D721Med (cell line): ENCODE measurements at regions not wholly inside any gene's neighbourhood (a gene's known extent, or its start where the extent isn't known, plus 50 kb on each side); places are given as distances from the start of the nearest gene placed in this dataset.
"Not testable (repeated sequence)": the region's sequence is repeated elsewhere in the genome, so short reads cannot be mapped to it uniquely, and the experiment has no call there.

Source experiments
- DNase-seq: peaks from one replicate; pipeline ENCODE4 v3.0.0; 2011; ENCODE audit warnings: low spot score; ENCODE audit not compliant: insufficient read length
- FAIRE-seq: peaks from 2 replicates; lab custom pipeline; 2011; peaks lifted over from hg19 to GRCh38; lab: Jason Lieb, UNC
- TF ChIP-seq, protein P1 (sequence below): IDR thresholded peaks from 2 replicates; pipeline ENCODE4 v1.5.1; 2012; ENCODE audit warnings: mild to moderate bottlenecking, control low read depth; ENCODE audit not compliant: insufficient read depth; ENCODE audit errors: missing control alignments

GRCh38 chr7:89605362-89605761, 548.9 kb upstream of the STEAP1 start:
- TF ChIP-seq, protein P1, sequence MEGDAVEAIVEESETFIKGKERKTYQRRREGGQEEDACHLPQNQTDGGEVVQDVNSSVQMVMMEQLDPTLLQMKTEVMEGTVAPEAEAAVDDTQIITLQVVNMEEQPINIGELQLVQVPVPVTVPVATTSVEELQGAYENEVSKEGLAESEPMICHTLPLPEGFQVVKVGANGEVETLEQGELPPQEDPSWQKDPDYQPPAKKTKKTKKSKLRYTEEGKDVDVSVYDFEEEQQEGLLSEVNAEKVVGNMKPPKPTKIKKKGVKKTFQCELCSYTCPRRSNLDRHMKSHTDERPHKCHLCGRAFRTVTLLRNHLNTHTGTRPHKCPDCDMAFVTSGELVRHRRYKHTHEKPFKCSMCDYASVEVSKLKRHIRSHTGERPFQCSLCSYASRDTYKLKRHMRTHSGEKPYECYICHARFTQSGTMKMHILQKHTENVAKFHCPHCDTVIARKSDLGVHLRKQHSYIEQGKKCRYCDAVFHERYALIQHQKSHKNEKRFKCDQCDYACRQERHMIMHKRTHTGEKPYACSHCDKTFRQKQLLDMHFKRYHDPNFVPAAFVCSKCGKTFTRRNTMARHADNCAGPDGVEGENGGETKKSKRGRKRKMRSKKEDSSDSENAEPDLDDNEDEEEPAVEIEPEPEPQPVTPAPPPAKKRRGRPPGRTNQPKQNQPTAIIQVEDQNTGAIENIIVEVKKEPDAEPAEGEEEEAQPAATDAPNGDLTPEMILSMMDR, result no peak
- no peak for FAIRE-seq
- DNase-seq, result no peak

GRCh38 chr7:89606511-89606910, 547.8 kb upstream of the STEAP1 start:
- FAIRE-seq (no peak), DNase-seq (no peak)
- TF ChIP-seq, protein P1, result no peak

DNA sequence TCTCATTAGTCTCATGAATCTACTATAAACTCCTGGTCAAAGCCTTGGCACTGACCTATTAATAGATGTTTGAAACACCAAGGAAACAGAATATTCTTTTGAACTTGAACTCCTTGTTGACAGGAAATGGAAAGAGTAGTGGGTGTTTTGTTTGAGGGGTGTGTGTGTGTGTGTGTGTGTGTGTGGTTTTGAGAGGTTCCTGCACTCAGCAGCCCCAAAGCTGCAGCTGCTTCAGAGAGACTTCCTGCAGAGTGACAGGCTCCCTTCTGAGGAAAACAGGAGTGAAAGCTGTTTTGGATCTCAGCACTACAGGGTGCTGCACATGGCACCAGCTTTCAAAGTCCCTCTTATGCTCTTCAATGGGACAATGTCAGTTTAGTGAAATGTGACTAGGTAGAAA, 546.5 kb upstream of the STEAP1 start:
- FAIRE-seq (no peak), DNase-seq (no peak)
- TF ChIP-seq, protein P1, result no peak

GRCh38 chr7:89616829-89617228, 537.4 kb upstream of the STEAP1 start:
- not testable (repeated sequence) for DNase-seq, FAIRE-seq

- TF ChIP-seq, protein P1, result no peak
- DNase-seq, result no peak
- no peak for FAIRE-seq
Measured at GRCh38 chr7:89618274-89618673, 536.0 kb upstream of the STEAP1 start.

DNA sequence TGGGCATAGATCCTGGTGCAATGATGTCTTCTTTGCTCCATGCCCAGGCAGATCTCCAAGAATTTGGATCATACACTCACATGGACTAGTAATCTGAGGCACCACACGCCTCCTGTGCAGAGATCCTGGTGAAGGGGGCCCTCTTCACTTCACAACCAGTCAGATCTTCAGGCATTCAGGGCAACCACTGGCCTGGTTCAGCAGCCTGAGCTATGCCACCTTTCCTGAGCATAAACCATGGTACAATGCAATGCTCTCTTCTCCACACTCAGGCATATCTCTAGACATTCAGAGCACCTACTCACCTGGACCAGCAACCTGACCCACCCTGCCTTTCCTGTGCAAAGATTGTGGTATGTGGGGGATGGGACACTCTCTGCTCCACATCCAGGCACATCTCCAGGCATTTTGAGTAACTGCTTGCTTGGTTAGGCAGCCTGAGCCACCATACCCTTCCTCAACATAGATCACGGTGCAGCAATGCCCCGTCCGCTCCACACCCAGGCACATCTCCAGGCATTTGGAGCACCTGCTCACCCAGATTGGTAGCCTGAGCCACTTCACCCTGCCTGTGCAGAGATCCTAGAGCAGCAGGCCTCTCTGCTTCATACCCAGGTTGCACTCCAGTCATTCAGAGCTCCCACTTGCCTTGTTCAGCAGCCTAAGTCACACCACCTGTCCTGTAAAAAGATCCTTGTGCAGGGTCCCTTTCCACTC, 532.2 kb upstream of the STEAP1 start:
- no peak for FAIRE-seq
- DNase-seq, result no peak
- TF ChIP-seq, protein P1, result no peak

DNA sequence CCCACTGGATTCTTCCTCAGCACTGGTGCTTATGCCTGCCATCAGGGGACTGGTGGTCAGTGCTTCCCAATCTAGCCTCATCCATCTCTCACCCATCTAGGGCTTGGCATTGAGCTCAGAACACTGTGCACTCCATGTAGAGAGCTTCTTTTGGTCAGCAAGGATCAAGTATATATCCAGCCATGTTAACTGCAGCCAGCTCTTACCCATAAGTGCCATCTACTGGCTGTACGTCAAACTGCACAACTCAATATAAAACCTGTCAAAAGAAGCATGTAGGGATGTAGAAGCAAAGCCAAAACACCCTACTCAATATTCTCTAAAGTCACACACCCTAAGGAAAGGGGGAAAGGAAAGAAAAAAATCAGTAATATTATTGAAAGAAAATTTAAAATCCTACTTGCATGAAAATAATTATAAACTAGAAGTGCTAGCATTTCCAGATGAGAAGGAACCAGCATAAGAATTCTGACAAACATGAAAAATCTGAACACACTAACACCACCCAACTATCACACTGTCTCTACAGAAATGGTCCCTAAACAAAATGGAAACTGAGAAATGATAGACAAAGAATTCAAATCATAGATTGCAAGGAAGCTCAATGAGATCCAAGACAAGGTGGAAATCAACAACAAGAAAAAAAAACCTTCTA, 531.1 kb upstream of the STEAP1 start:
- TF ChIP-seq, protein P1, result peak; percentile 89
- DNase-seq (no peak), FAIRE-seq (peak; percentile 46)

DNA sequence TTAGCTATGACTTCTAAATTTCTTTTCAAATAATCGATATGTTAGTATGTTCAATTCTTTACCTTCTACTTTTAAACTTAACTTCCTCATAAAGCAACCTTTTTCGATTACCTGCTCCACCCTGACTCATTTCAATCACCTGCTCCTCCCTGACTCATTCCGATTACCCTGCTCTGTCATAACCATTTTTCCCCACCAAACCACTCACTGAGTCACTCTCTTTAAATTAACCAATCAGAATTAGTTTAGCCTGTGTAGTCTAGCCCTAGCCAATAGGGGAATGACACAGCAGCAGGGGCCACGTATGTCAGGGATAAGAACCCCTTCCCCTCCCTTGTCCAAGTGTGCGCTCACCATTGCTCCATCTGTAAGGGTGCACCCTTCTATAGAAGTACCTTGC, 530.1 kb upstream of the STEAP1 start:
- not testable (repeated sequence) for DNase-seq, FAIRE-seq
